Esophagus squamous epithelium (tissue), 4 donors: ENCODE measurements at regions not wholly inside any gene's neighbourhood (a gene's known extent, or its start where the extent isn't known, plus 50 kb on each side); places are given as distances from the start of the nearest gene placed in this dataset.

Experiments used
- CTCF ChIP-seq, 6 experiments: fragments of 450-650 bp in 4 of 6; fragments of 200-600 bp in 2 of 6; sonication (generic) in 2 of 6; IDR thresholded peaks; one replicate each; pipeline ENCODE4 v1.5.1; 2016 to 2019; ENCODE audit warnings: antibody characterized with exemption in 6 of 6, mild to moderate bottlenecking in 4 of 6, moderate library complexity in 4 of 6
- POLR2A ChIP-seq, 4 donors: fragments of 450-650 bp; IDR thresholded peaks; one replicate each; pipeline ENCODE4 v1.6.1; 2017; ENCODE audit warnings: antibody characterized with exemption in 4 of 4, mild to moderate bottlenecking in 4 of 4, moderate library complexity in 3 of 4

- TF ChIP-seq POLR2A (IDR thresholded peaks at IDR 0.05) (no peak), CTCF (IDR thresholded peaks at IDR 0.05) (no peak)
Observed at GRCh38 chr6:101312652-101313051, 80.9 kb upstream of the GRIK2 start.
